ENCODE measurements at regions not wholly inside any gene's neighbourhood (a gene's known extent, or its start where the extent isn't known, plus 50 kb on each side); places are given as distances from the start of the nearest gene placed in this dataset.

DNA sequence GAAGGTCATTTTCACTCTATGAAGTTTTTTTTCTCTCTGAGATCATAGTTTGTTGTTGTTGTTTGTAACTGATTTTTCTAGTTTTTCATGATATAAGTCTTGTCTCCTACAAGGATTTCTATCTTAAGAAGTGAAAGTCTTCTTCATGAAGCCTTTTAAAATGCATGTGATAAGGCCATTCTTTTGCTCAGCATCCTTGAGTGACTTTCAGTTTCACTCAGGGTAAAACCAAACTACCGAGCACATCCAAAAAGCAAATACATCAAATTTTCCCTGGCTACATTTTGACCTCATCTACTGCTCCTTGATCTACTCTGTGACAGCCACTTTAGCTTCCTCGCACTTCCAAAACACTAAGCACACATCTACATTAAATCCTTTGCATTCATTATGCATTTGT is 580.7 kb downstream of the KCTD8 start:
- ChIA-PET POLR2A (ENCODE audit: low non-redundant PET) (no interaction called here), CTCF (no interaction called here)

GRCh38 chr4:43875655-43876054 is 573.0 kb downstream of the KCTD8 start:
- POLR2A ChIA-PET (ENCODE audit: low non-redundant PET), result no interaction called here
- BruUV-seq (replicated peaks), result no TSS peak
- no peaks in the 10 kb centered on the region for H3K36me3 ChIP-seq (ENCODE audit: insufficient read depth, low read length, poor library complexity, severe bottlenecking)
- intact Hi-C loops (cut with micrococcal nuclease; ENCODE audit: unreplicated experiment), result no loop called here
- no peak for DNase-seq (ENCODE audit: low spot score)
- no peak overlapping the region for H3K27ac ChIP-seq (ENCODE audit: low read depth, low read length, poor library complexity, severe bottlenecking)
- no peaks in the 10 kb centered on the region for H3K4me1 ChIP-seq (ENCODE audit: insufficient read depth, low read length, poor library complexity, severe bottlenecking)
- CTCF ChIA-PET, result no interaction called here
- no peak overlapping the region for H3K4me3 ChIP-seq (ENCODE audit: low read depth, low read length, poor library complexity, severe bottlenecking)
- peaks cover 43% of the 10 kb centered on the region for H3K9me3 ChIP-seq (ENCODE audit: low read depth, low read length, poor library complexity, severe bottlenecking)
- TF ChIP-seq EZH2 (IDR thresholded peaks at IDR 0.05; ENCODE audit: borderline replicate concordance, low read depth, low read length, poor library complexity, severe bottlenecking) (no peak), CTCF (conservative IDR thresholded peaks at IDR 0.05; ENCODE audit: low read depth, low read length) (no peak)
- no peaks in the 10 kb centered on the region for H3K27me3 ChIP-seq (replicated peaks; ENCODE audit: insufficient read depth, low read depth, low read length, poor library complexity)

More for the DNA sequence above, 580.7 kb downstream of the KCTD8 start:
- no TSS peak for BruUV-seq (replicated peaks)
- intact Hi-C loops (cut with micrococcal nuclease; ENCODE audit: unreplicated experiment), result no loop called here
- Histone ChIP-seq H3K4me3 (ENCODE audit: low read depth, low read length, poor library complexity, severe bottlenecking) (no peak overlapping the region), H3K9me3 (ENCODE audit: low read depth, low read length, poor library complexity, severe bottlenecking) (peaks cover 42% of the 10 kb centered on the region), H3K4me1 (ENCODE audit: insufficient read depth, low read length, poor library complexity, severe bottlenecking) (no peaks in the 10 kb centered on the region), H3K36me3 (ENCODE audit: insufficient read depth, low read length, poor library complexity, severe bottlenecking) (no peaks in the 10 kb centered on the region), H3K27ac (ENCODE audit: low read depth, low read length, poor library complexity, severe bottlenecking) (no peak overlapping the region), H3K27me3 (replicated peaks; ENCODE audit: insufficient read depth, low read depth, low read length, poor library complexity) (no peaks in the 10 kb centered on the region)
- DNase-seq (ENCODE audit: low spot score), result no peak
- TF ChIP-seq CTCF (conservative IDR thresholded peaks at IDR 0.05; ENCODE audit: low read depth, low read length), result no peak
- no peak for TF ChIP-seq EZH2 (IDR thresholded peaks at IDR 0.05; ENCODE audit: borderline replicate concordance, low read depth, low read length, poor library complexity, severe bottlenecking)

GRCh38 chr4:43882470-43882869 is 566.1 kb downstream of the KCTD8 start:
- Histone ChIP-seq H3K36me3 (ENCODE audit: insufficient read depth, low read length, poor library complexity, severe bottlenecking) (no peaks in the 10 kb centered on the region), H3K27me3 (replicated peaks; ENCODE audit: insufficient read depth, low read depth, low read length, poor library complexity) (no peaks in the 10 kb centered on the region), H3K4me1 (ENCODE audit: insufficient read depth, low read length, poor library complexity, severe bottlenecking) (no peaks in the 10 kb centered on the region), H3K9me3 (ENCODE audit: low read depth, low read length, poor library complexity, severe bottlenecking) (peaks cover 16% of the 10 kb centered on the region), H3K27ac (ENCODE audit: low read depth, low read length, poor library complexity, severe bottlenecking) (no peak overlapping the region), H3K4me3 (ENCODE audit: low read depth, low read length, poor library complexity, severe bottlenecking) (no peak overlapping the region)
- TF ChIP-seq EZH2 (IDR thresholded peaks at IDR 0.05; ENCODE audit: borderline replicate concordance, low read depth, low read length, poor library complexity, severe bottlenecking) (no peak), CTCF (conservative IDR thresholded peaks at IDR 0.05; ENCODE audit: low read depth, low read length) (no peak)
- ChIA-PET POLR2A (ENCODE audit: low non-redundant PET) (no interaction called here), CTCF (no interaction called here)
- no TSS peak for BruUV-seq (replicated peaks)
- intact Hi-C loops (cut with micrococcal nuclease; ENCODE audit: unreplicated experiment), result no loop called here
- no peak for DNase-seq (ENCODE audit: low spot score)
